Tibial nerve (tissue), 4 donors: ENCODE measurements at regions not wholly inside any gene's neighbourhood (a gene's known extent, or its start where the extent isn't known, plus 50 kb on each side); places are given as distances from the start of the nearest gene placed in this dataset.

Source experiments
- DNase-seq, 2 donors: peaks; one replicate each; pipeline ENCODE4 v3.0.0-alpha.2; 2019; ENCODE audit warnings: low spot score in 2 of 2
- H3K27ac ChIP-seq, 4 donors: fragments of 200-600 bp; sonication (generic) in 3 of 4; one replicate each; pipeline ENCODE4 v1.5.1; 2017 to 2019; ENCODE audit warnings: mild to moderate bottlenecking in 1 of 4
- H3K27me3 ChIP-seq, 2 donors: fragments of 200-600 bp; sonication (generic) in 1 of 2; one replicate each; pipeline versions ENCODE4 v1.5.1 to v1.6.0; 2017 to 2019
- H3K36me3 ChIP-seq, 3 donors: fragments of 200-600 bp; sonication (generic); one replicate each; pipeline ENCODE4 v1.5.1; 2018 to 2019
- H3K4me1 ChIP-seq, 4 donors: fragments of 200-600 bp; sonication (generic) in 3 of 4; one replicate each; pipeline ENCODE4 v1.5.1; 2017 to 2019
- H3K4me3 ChIP-seq, 4 donors: fragments of 200-600 bp; sonication (generic) in 3 of 4; one replicate each; pipeline ENCODE4 v1.5.1; 2017 to 2019; ENCODE audit warnings: mild to moderate bottlenecking in 1 of 4, moderate library complexity in 1 of 4
- H3K9me3 ChIP-seq, 4 donors: fragments of 200-600 bp; sonication (generic) in 3 of 4; one replicate each; pipeline ENCODE4 v1.5.1; 2017 to 2019
- CTCF ChIP-seq, 5 experiments: fragments of 200-600 bp in 3 of 5; fragments of 450-650 bp in 2 of 5; sonication (generic) in 3 of 5; IDR thresholded peaks; one replicate each; pipeline ENCODE4 v1.5.1; 2016 to 2019; ENCODE audit warnings: antibody characterized with exemption in 5 of 5, mild to moderate bottlenecking in 3 of 5, moderate library complexity in 2 of 5
- EP300 ChIP-seq, 2 donors: sonication (generic); formaldehyde crosslinking; IDR thresholded peaks; one replicate each; pipeline ENCODE4 v1.6.1; 2017; ENCODE audit warnings: antibody characterized with exemption in 2 of 2, mild to moderate bottlenecking in 1 of 2
- POLR2A ChIP-seq, 2 donors: fragments of 450-650 bp; IDR thresholded peaks; one replicate each; pipeline ENCODE4 v1.6.1; 2017; ENCODE audit warnings: antibody characterized with exemption in 2 of 2, mild to moderate bottlenecking in 2 of 2, moderate library complexity in 2 of 2
- WGBS, 2 donors: methylation state at CpG; one replicate each; pipeline ENCODE4 v1.1.5; 2018; 5-methylcytosine and 5-hydroxymethylcytosine counted together

GRCh38 chr2:9135822-9136558 lies 70.6 kb upstream of the ASAP2 start:
- Histone ChIP-seq H3K4me1 (peaks cover 0 to 7% (median 0%) of the 10 kb centered on the region in 4 donors), H3K4me3 (no peak overlapping the region), H3K9me3 (peaks cover 0 to 6% (median 0%) of the 10 kb centered on the region in 4 donors), H3K27me3 (no peaks in the 10 kb centered on the region), H3K27ac (no peak overlapping the region), H3K36me3 (no peaks in the 10 kb centered on the region)
- TF ChIP-seq EP300 (IDR thresholded peaks at IDR 0.05) (no peak), CTCF (IDR thresholded peaks at IDR 0.05) (no peak), POLR2A (IDR thresholded peaks at IDR 0.05) (no peak)
- 77 to 82% methylated on average over 11 to 15 of the region's 15 CpGs for WGBS, 2 donors
- no peak for DNase-seq

DNA sequence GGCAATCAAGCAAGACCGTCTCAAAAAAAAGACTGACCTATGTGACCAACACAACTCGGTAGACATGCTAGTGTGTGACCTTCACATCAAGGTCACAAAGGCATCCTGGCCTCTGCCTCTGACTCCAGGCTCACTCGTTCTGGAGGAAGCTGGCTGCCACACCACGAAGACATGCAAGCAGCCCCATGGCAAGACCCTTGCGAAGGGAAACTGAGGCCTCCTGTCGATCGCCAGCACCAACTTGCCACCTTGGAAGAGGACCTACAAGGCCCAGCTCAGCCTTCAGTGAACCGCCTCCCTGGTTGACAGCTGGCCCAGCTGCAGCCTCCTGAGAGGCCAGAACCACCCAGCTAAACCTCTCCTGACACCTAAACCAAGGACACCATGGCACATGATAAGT lies 79.3 kb upstream of the ASAP2 start:
- Histone ChIP-seq H3K4me3 (no peak overlapping the region), H3K27ac (no peak overlapping the region), H3K9me3 (peaks cover 0 to 7% (median 0%) of the 10 kb centered on the region in 4 donors), H3K4me1 (no peaks in the 10 kb centered on the region), H3K27me3 (no peaks in the 10 kb centered on the region), H3K36me3 (no peaks in the 10 kb centered on the region)
- TF ChIP-seq EP300 (IDR thresholded peaks at IDR 0.05) (no peak), CTCF (IDR thresholded peaks at IDR 0.05) (no peak), POLR2A (IDR thresholded peaks at IDR 0.05) (no peak)
- no peak for DNase-seq
- WGBS, 2 donors = 87 to 90% methylated on average over 7 to 8 of the region's 8 CpGs

GRCh38 chr2:9126540-9126939 lies 80.1 kb upstream of the ASAP2 start:
- Histone ChIP-seq H3K9me3 (peaks cover 0 to 7% (median 0%) of the 10 kb centered on the region in 4 donors), H3K27ac (no peak overlapping the region), H3K4me1 (no peaks in the 10 kb centered on the region), H3K27me3 (no peaks in the 10 kb centered on the region), H3K36me3 (no peaks in the 10 kb centered on the region), H3K4me3 (no peak overlapping the region)
- WGBS, 2 donors = 94 to 99% methylated on average over 3 of the region's 3 CpGs
- TF ChIP-seq EP300 (IDR thresholded peaks at IDR 0.05) (no peak), POLR2A (IDR thresholded peaks at IDR 0.05) (no peak), CTCF (IDR thresholded peaks at IDR 0.05) (no peak)
- DNase-seq = no peak

DNA sequence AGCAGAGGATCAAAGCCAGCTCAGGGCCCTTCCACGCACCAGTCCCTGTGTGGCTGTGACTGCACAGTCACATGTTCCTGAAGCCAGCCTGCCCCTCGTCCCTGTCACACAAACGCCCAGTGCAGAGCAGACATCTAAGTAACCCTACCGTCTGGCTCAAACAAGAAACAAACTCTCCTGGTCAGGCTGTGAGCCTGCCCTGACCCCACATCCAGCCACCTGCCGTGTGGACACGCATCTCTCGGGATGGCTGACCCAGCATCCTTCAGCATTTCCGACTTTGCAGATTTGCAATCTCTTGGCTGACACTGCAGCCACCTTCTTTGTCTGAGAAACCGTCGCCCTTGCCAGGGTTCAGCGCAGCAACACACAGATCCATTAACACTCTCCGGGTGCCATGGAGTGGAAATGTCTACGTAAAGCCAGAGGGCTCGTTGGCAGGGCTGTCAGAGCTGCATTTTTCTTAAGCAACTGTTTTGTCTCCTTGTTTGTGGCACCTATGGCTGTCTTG lies 82.3 kb upstream of the ASAP2 start:
- DNase-seq = no peak

More for the DNA sequence above, 82.3 kb upstream of the ASAP2 start:
- WGBS, 2 donors = 44 to 52% methylated on average over 14 of the region's 14 CpGs
- Histone ChIP-seq H3K27me3 (no peaks in the 10 kb centered on the region), H3K27ac (no peak overlapping the region), H3K36me3 (no peaks in the 10 kb centered on the region), H3K4me3 (no peak overlapping the region), H3K4me1 (no peaks in the 10 kb centered on the region), H3K9me3 (peaks cover 0 to 7% (median 0%) of the 10 kb centered on the region in 4 donors)
- TF ChIP-seq EP300 (IDR thresholded peaks at IDR 0.05) (no peak), CTCF (IDR thresholded peaks at IDR 0.05) (no peak), POLR2A (IDR thresholded peaks at IDR 0.05) (no peak)
